GM18519 (cell line): ENCODE measurements at regions not wholly inside any gene's neighbourhood (a gene's known extent, or its start where the extent isn't known, plus 50 kb on each side); places are given as distances from the start of the nearest gene placed in this dataset.

Experiments used
- ATAC-seq: cut with Tn5 transposase; IDR thresholded peaks from one replicate; pipeline ENCODE4 v1.9.1; 2021; ENCODE audit warnings: mild to moderate bottlenecking, moderate library complexity; ENCODE audit not compliant: unreplicated experiment, low FRiP score

GRCh38 chr16:80147026-80147655, 393.7 kb upstream of the DYNLRB2 start:
- no peak for ATAC-seq

GRCh38 chr16:80144191-80144590, 396.6 kb upstream of the DYNLRB2 start:
- ATAC-seq, result peak; percentile 99

DNA sequence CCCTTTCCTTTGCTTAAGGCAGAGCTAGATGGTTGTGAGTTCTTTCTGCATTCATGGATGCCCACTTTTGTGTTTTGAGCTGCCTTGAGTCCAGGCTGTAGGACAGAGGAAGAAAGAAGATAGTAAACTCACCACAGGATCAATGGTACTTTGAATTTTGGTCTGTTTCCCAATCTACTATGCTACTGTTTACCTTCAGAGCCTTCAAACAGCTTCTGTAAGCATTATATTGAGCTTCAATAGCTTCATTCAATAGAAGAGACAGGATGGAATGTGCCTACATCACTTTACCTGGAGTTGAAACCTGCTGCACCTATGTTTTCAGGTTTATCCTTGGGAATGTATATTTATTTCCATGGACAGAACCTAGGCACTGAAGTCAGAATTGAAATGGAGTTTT, 397.9 kb upstream of the DYNLRB2 start:
- no peak for ATAC-seq

- no peak for ATAC-seq
Measured at GRCh38 chr16:80142281-80142680, 398.5 kb upstream of the DYNLRB2 start.

GRCh38 chr16:80129791-80130190, 411.0 kb upstream of the DYNLRB2 start:
- ATAC-seq, result no peak

GRCh38 chr16:80125677-80126076, 415.1 kb upstream of the DYNLRB2 start:
- no peak for ATAC-seq

DNA sequence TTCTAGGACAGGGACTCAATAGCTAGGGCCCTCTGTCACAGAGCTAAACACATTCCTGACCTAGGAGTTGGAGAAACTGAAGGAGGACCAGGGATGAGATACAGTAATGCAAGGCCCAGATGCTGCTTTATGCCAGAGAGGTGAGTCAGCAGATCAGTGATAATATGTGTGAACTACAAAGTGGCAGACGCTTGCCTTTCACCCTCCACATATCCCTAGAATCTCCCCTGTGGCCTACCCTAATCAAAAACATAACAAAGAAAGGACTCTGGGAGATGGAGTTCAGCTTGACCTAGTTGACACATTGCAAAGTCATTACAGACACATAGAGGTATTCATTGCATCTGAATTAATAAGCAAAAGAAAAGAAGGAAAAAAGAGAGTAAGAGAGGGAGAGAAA, 417.6 kb upstream of the DYNLRB2 start:
- ATAC-seq, result no peak

GRCh38 chr16:80122115-80122514, 418.7 kb upstream of the DYNLRB2 start:
- no peak for ATAC-seq

DNA sequence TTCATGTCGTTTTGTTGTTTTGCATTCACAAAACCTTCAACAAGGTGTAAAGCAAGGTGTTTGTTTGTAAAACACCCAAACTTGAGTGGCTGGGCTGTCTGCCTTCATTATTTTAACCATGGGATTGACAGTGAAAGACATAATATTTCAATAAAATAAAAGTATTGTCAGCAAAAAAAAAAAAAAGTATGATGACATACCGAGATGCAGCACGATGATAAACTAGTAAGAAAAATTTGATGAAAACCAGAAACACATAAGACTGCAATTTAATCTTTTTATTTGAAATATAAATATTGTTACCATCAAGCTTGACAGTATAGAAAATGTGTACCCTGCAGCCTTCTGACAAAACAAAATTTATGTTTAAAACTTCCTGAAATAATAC, 419.3 kb upstream of the DYNLRB2 start:
- no peak for ATAC-seq

DNA sequence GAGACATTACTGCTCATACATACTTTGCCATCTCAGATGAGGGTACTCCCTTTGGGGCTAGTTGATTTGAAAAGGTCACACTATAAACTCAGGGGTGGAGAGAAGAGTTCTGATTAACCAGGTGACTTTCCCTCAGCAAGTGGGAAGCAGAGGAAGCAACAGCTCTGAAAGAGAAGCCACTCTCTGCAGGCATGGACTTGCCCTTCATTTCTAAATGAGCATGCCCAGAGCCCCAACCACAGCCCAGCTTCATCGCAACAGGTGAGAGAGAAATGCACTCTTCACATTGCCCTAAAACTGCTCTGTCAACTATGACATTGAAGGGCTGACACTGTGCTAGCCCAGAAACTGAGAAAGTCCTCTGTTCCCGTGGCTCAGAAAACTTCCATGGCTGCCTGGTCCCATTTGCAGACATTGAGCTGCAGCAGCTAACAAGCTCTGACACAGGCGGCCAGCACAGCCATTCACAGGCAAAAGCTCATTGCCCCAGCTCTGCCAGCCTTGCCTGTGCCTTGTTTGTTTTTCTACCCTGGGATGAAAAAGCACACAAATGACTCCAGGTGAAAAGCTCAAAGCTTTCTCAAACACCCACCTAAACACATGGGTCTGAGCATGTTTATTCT, 419.8 kb upstream of the DYNLRB2 start:
- ATAC-seq, result no peak

GRCh38 chr16:80117556-80118130, 423.1 kb upstream of the DYNLRB2 start:
- ATAC-seq, result no peak

DNA sequence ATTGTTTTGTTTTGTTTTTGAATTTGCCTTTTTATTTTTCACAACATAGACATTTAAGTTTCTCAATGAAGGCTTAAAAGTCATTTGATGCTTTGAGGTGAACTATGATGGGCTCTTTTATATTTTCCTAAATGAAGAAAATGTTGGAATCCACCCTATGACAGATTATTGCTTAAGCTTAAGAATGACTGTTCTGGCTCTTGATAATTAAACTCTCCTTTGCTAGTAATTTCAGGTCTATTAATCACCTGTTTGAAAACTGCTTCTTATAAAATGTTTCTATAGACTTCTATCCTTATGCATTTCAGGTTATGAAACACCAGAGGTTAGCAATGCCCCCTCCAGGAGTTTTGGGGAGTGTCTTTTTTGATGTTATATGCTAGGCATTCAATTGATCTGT, 424.1 kb upstream of the DYNLRB2 start:
- ATAC-seq, result no peak

DNA sequence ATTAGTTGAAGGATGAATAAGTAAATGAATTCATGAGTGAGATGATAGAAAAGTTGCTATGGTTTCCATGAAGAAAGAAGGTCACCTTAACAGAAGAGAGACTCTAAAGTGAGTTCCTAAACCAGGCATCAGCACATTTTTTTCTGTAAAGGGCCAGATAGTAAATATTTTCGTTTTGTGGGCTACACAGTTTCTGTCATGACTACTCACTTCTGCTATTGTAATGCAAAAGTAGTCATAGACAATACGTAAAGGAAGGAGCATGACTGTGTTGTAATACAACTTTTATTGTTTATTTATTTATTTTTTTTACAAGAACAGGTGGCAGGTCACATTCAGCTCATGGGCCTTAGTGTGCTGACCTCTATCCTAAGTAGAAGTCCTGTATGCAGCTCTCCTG, 426.1 kb upstream of the DYNLRB2 start:
- no peak for ATAC-seq

DNA sequence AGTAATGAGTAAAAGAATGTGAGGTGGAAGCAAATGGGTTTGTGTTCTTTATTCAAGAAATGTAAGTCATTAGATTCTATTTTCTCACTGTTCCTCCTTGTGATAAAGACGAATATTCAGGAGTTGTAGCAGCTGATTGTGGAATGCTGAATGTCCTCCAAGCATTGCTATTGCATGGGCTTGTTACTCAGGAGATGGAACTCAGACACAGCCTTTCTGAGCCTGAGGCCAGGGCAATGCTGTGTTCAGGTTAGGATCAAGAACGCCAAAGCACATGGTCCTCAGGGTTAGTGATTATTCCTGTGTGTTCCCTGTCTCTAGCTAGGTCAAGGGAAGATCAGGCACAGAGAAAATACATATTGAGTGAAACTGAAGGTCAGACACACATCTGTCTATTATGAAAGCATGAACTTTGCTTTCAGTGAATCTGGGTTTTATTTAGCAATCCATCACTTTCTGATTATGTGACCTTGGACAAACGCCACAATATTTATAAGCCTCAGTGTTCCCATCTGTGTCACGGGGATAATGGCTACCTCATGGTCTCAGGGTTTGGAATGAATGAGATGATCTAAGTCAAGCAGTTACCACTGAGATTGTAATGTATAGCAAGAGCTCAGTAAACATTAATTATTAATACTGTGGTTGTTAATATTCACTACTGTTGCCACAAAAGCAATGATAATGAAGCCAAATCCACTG, 426.8 kb upstream of the DYNLRB2 start:
- no peak for ATAC-seq

DNA sequence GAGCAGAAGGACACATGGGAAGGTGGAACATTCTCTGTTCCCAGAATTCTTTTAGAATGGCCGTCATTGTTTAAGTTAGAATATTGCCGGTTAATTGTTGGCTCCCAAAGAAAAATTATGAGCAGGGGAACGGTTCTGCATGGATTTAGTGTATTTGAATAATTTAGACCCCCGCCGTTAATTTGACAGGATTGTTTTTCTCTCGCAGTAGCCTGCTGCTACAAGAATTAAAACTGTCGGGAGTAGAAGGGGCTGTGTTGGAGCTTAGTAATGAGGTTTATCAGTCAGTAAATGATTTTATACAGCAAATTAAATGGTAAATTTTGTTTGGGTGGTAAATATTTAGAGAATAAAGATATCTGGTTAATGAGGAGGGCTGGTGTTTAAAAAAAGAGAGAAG, 431.2 kb upstream of the DYNLRB2 start:
- ATAC-seq, result no peak

- ATAC-seq, result no peak
Measured at GRCh38 chr16:80107900-80108299, 432.9 kb upstream of the DYNLRB2 start.

GRCh38 chr16:80105751-80106150, 435.0 kb upstream of the DYNLRB2 start:
- no peak for ATAC-seq

DNA sequence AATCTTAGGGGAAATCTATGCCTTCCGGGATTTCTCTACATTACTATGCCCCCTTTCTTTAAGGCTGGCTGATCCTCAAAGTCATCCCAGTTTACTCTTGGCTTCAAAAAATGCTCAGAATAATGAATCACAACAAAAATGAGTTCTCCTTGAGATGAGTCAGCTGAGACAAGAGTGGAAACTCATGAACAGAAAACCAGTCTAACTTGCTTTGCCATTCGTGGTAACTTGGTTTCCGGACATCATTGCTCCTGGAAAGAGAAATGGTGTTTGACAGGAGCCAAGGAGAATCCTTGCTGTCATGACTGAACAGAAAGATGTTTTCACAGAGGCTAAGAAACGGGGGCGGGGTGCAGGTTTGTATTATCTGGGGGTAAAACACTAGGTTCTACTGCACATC, 435.6 kb upstream of the DYNLRB2 start:
- ATAC-seq, result no peak

DNA sequence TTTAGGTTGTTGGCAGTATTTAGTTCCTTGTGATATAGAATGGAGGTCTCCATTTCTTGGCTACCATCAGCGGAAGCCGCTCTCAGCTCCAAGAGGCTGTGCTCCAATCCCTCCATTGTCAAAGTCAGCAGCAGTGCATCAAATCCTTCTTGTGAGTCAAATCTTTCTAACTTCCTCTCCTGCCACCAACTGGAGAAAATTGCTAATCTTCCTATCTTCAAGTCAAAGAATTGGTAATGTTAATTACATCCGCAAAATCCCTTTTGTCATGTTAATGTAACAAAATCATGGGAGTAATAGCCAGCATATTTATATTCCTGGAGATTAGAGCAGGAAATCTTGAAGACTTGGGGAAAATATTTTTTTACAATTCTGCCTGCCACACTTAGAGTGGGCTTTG, 436.4 kb upstream of the DYNLRB2 start:
- no peak for ATAC-seq

GRCh38 chr16:80103463-80103862, 437.3 kb upstream of the DYNLRB2 start:
- ATAC-seq, result no peak

- no peak for ATAC-seq
Measured at GRCh38 chr16:80100846-80101451, 439.8 kb upstream of the DYNLRB2 start.
